Heart right ventricle (tissue), 16 donors: ENCODE measurements at regions not wholly inside any gene's neighbourhood (a gene's known extent, or its start where the extent isn't known, plus 50 kb on each side); places are given as distances from the start of the nearest gene placed in this dataset.

Experiments
- ATAC-seq, 8 donors: fragments of 200-7000 bp; cut with Tn5 transposase; one replicate each; pipeline ENCODE4 v1.9.1; 2020; ENCODE audit warnings: mild to moderate bottlenecking in 8 of 8, moderate library complexity in 8 of 8, moderate number of reproducible peaks in 1 of 8
- DNase-seq, 2 donors: peaks; one replicate each; pipeline ENCODE4 v3.0.0-alpha.2; 2020
- H3K27ac ChIP-seq, 10 donors: fragments of 200-600 bp; sonication (generic) in 2 of 10; one replicate each; pipeline versions ENCODE4 v1.5.0 to v1.8.0; 2020 to 2022; ENCODE audit warnings: mild to moderate bottlenecking in 3 of 10
- H3K27me3 ChIP-seq, 7 donors: fragments of 200-600 bp; one replicate each; pipeline ENCODE4 v1.8.0; 2021 to 2022; ENCODE audit warnings: mild to moderate bottlenecking in 2 of 7
- H3K36me3 ChIP-seq, 9 donors: fragments of 200-600 bp; sonication (generic) in 1 of 9; one replicate each; pipeline versions ENCODE4 v1.5.0 to v1.8.0; 2020 to 2022; ENCODE audit warnings: mild to moderate bottlenecking in 2 of 9
- H3K4me1 ChIP-seq, 9 donors: fragments of 200-600 bp; sonication (generic) in 1 of 9; one replicate each; pipeline versions ENCODE4 v1.5.0 to v1.8.0; 2020 to 2022; ENCODE audit warnings: mild to moderate bottlenecking in 4 of 9
- H3K4me3 ChIP-seq, 10 donors: fragments of 200-600 bp; sonication (generic) in 2 of 10; one replicate each; pipeline versions ENCODE4 v1.5.0 to v1.8.0; 2020 to 2022; ENCODE audit warnings: mild to moderate bottlenecking in 7 of 10, moderate library complexity in 2 of 10
- H3K9me3 ChIP-seq, 11 donors: fragments of 200-600 bp in 10 of 11; sonication (generic) in 2 of 11; one replicate each; pipeline versions ENCODE4 v1.5.0 to v1.8.0; 2013 to 2022; ENCODE audit warnings: mild to moderate bottlenecking in 2 of 11, control low read depth in 1 of 11, moderate library complexity in 1 of 11
- WGBS, 2 donors: extraction: QIAGEN DNeasy Blood & Tissue Kit; methylation state at CpG; one replicate each; pipeline ENCODE4 v1.1.7; 2013; ENCODE audit warnings: inconsistent platforms in 1 of 2; 5-methylcytosine and 5-hydroxymethylcytosine counted together
- intact Hi-C, 10 donors: fragments of 100-400 bp; cut with DNase I; formaldehyde crosslinking; loops; one replicate each; pipeline versions ENCODE4 v1.11.1 to v1.14.2; 2022
- TF ChIP-seq, protein P1 (sequence below), 9 donors: fragments of 200-600 bp; sonication (generic) in 2 of 9; IDR thresholded peaks; one replicate each; pipeline versions ENCODE4 v1.5.0 to v1.8.0; 2021 to 2022; ENCODE audit warnings: antibody characterized with exemption in 9 of 9, mild to moderate bottlenecking in 5 of 9, moderate library complexity in 1 of 9
- donor health status: Arrhythmogenic right ventricular cardiomyopathy.
- donor health status: ischemic (EF 13 %, LVEDD 7.1; RV severe dilation, severe dysfunction).
- donor health status: healthy with polysubstance abuse.
- donor health status: DM: no; HTN: yes; CAD: no.
- donor health status: DM: no; HTN: no; CAD: no.
- donor health status: ischemic (EF 25% LVEDD 6.9; RV normal size, moderate dysfunction).
- donor health status: ischemic (EF 25% LVEDD 5.7; RV mildly dilated, moderate dysfunction).
- donor health status: healthy.
- donor health status: DM: yes; HTN: yes; CAD: no.
- donor health status: Ischemic cardiomyopathy.
- donor health status: ischemic (EF 35%, LVEDD 5.7; RV mildly dilated, moderate dysfunction).
- donor health status: nonischemic (EF 11% LVEDD 7.7; RV severe dilation, severe dysfunction).
- donor health status: DM: yes; HTN: yes; CAD: no.
- donor health status: PGD.
- donor health status: ischemic (EF 29% LVEDD 5.4; RV normal size, mild dysfunction).
- donor health status: nonischemic (EF 23%, LVEDD 6.1; RV moderate dilation, normal function).

DNA sequence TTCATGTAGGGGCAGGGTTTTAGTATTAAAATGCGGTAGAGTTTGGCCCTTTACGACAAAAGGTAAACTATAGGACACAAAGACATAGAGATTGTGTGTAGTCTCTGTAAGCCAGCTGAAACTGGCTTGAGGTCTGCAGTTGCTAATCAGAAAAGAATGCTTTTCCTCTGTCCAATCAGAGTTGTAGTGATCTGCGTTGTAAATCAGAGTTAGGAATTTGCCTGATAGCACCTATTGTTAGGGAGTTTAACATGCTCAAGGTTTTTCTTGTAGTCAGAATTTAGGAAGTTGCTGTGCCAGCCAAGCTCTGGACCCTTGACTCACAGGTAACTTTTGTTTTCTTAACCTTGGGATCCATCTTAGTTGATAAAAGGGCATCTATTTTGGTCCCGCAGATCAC is 61.2 kb upstream of the VTCN1 start:
- no peaks in the 10 kb centered on the region for H3K27me3 ChIP-seq
- no peak overlapping the region for H3K4me3 ChIP-seq
- peaks cover 0 to 6% (median 0%) of the 10 kb centered on the region in 9 donors for H3K4me1 ChIP-seq
- no peak overlapping the region for H3K27ac ChIP-seq
- H3K9me3 ChIP-seq = peaks cover 0 to 19% (median 0%) of the 10 kb centered on the region in 11 donors
- H3K36me3 ChIP-seq = no peaks in the 10 kb centered on the region
- intact Hi-C loops = loop anchor here in 1 of 10 donors (2.0 kb wide), 1 partner anchor 75 kb away; no protein-coding TSS in a partner anchor
- DNase-seq (no peak), ATAC-seq (no peak)
- WGBS, 2 donors = 73 to 75% methylated on average over 4 of the region's 4 CpGs
- TF ChIP-seq, protein P1, sequence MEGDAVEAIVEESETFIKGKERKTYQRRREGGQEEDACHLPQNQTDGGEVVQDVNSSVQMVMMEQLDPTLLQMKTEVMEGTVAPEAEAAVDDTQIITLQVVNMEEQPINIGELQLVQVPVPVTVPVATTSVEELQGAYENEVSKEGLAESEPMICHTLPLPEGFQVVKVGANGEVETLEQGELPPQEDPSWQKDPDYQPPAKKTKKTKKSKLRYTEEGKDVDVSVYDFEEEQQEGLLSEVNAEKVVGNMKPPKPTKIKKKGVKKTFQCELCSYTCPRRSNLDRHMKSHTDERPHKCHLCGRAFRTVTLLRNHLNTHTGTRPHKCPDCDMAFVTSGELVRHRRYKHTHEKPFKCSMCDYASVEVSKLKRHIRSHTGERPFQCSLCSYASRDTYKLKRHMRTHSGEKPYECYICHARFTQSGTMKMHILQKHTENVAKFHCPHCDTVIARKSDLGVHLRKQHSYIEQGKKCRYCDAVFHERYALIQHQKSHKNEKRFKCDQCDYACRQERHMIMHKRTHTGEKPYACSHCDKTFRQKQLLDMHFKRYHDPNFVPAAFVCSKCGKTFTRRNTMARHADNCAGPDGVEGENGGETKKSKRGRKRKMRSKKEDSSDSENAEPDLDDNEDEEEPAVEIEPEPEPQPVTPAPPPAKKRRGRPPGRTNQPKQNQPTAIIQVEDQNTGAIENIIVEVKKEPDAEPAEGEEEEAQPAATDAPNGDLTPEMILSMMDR (IDR thresholded peaks at IDR 0.05) = no peak

DNA sequence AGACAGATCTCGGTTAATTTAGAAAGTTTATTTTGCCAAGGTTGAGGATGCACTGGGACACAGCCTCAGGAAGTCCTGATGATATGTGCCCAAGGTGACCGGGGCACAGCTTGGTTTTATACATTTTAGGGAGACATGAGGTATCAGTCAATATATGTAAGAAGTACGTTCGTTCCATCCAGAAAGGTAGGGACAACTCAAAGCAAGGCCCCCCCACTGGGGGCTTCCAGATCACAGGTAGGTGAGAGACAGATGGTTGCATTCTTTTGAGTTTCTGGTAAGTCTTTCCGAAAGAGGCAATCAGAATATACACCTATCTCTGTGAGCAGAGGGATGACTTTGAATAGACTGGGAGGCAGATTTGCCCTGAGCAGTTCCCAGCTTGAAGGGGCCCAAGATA is 60.4 kb upstream of the VTCN1 start:
- intact Hi-C loops = loop anchor here in 1 of 10 donors (2.0 kb wide), 1 partner anchor 74 kb away; no protein-coding TSS in a partner anchor
- Histone ChIP-seq H3K4me3 (no peak overlapping the region), H3K9me3 (peaks cover 0 to 19% (median 0%) of the 10 kb centered on the region in 11 donors), H3K4me1 (peaks cover 0 to 10% (median 0%) of the 10 kb centered on the region in 9 donors), H3K27me3 (no peaks in the 10 kb centered on the region), H3K27ac (no peak overlapping the region), H3K36me3 (no peaks in the 10 kb centered on the region)
- 82% methylated on average over 5 of the region's 5 CpGs for WGBS, 2 donors
- TF ChIP-seq, protein P1 (IDR thresholded peaks at IDR 0.05) = no peak
- ATAC-seq (no peak), DNase-seq (no peak)

DNA sequence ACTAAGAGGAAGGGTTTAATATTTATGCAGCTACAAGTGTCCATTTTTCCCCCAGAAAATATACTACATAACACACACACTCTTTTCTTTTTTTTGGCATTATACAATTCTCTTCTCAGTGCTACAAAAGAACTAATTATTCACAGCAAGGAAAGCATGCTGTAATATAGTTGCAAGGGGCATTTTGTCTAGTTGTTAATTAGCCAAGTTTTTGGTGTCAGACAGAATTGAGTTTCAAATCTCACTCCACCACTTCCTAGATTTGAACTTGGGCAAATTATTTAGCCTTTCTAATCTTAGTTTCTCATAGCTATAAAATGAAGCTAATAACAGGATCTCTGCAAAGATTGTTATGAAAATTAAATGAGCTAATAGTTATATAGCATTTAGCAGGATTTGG is 60.0 kb upstream of the VTCN1 start:
- no peak overlapping the region for H3K4me3 ChIP-seq
- H3K9me3 ChIP-seq = peaks cover 0 to 19% (median 0%) of the 10 kb centered on the region in 11 donors
- ATAC-seq (no peak), DNase-seq (no peak)
- H3K36me3 ChIP-seq = no peaks in the 10 kb centered on the region
- no peak overlapping the region for H3K27ac ChIP-seq
- intact Hi-C loops = loop anchor here in 1 of 10 donors (2.0 kb wide), 1 partner anchor 74 kb away; no protein-coding TSS in a partner anchor
- TF ChIP-seq, protein P1 (IDR thresholded peaks at IDR 0.05) = no peak
- H3K27me3 ChIP-seq = no peaks in the 10 kb centered on the region
- H3K4me1 ChIP-seq = peaks cover 0 to 10% (median 0%) of the 10 kb centered on the region in 9 donors

DNA sequence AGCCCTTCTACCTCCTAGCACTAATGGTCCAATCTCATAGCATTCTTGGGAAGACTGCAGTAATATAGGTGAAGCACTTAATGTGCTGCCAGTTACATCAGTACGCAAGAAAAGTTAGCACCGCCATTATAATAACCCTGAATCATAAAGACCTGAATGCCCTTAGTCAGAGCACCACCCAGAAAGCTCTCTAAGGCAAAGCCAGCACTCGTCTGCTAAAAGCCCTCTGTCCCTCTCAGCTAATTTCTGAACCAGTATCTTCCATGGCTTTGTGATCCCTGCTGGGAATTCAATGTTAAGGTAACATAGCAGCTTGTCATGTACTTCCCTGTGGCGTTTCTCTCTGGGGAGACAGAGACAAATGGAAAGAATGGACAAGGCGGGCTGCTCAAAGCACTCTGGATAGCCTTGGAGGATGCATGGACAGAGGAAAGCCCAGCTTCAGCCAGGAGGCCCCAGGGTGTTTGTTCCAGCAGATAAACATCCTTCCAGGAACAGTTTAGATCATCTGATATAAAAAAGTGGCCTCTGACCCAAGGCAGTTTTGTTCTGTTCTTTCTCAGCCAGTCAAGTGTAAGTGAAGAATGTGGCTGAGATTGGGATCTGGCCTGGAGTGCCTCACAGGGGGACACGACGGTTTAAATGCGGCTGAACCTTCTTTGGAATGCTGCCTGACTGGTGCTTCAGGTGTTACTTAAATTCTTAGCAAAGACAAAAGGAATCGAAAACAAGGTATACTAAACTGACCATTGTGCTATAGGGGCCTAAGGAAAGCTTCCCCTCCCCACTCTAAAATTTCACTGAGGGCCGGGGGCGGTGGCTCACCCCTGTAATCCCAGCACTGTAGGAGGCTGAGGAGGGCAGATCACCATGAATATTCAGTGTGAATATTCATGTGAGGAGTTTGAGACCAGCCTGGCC is 58.1 kb upstream of the VTCN1 start:
- intact Hi-C loops = no loop called here
- peaks cover 0 to 10% (median 0%) of the 10 kb centered on the region in 9 donors for H3K4me1 ChIP-seq
- no peaks in the 10 kb centered on the region for H3K27me3 ChIP-seq
- H3K36me3 ChIP-seq = no peaks in the 10 kb centered on the region
- H3K4me3 ChIP-seq = no peak overlapping the region
- no peak for ATAC-seq
- H3K27ac ChIP-seq = no peak overlapping the region
- WGBS, 2 donors = 54 to 55% methylated on average over 11 of the region's 11 CpGs
- peaks cover 0 to 17% (median 0%) of the 10 kb centered on the region in 11 donors for H3K9me3 ChIP-seq
- DNase-seq = no peak
- TF ChIP-seq, protein P1 (IDR thresholded peaks at IDR 0.05) = no peak
